ENCODE measurements at regions not wholly inside any gene's neighbourhood (a gene's known extent, or its start where the extent isn't known, plus 50 kb on each side); places are given as distances from the start of the nearest gene placed in this dataset.

DNA sequence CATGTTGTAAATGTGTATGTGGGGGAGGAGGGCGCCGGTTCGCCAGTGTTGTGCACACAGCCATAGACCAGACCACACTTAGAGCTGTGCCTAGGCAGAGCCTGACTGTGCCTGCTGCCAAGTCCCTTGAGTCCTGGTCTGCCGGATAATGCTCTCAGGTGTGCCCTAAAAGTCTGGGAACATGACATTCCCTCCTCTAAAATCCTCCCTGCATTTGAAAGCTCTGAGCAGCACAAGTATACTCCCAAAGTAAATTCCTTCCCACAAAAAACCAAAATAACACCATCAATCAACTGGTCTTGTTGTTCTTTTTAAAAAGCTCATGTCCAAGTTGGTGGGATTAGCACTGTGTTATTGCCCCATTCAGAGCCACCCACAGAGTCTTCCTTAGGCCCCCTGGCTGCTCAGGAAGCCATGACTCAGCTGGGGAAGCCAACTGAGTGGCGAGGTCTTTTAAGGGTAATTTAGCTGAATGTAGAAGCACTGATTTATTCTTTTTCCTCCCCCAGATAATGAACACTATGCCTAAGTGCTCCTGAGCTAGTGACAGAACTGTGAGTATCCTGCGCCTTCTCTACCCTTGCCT lies 147.8 kb upstream of the MCTP2 start:
- dilution Hi-C loops (cut with HindIII; ENCODE audit: low sequenced_read_pairs, unreplicated experiment) = no loop called here
- Histone ChIP-seq H2BK5ac (ENCODE audit: low read depth, low read length, poor library complexity, severe bottlenecking) (no peak overlapping the region), H4K91ac (ENCODE audit: insufficient read depth, low read depth, low read length) (no peak overlapping the region), H3K79me1 (ENCODE audit: low read depth in 1 of 2, low read length in 2 of 2) (no peaks in the 10 kb centered on the region), H3K56ac (ENCODE audit: extremely low read depth, insufficient read depth, low read length) (no peak overlapping the region), H3K27ac (ENCODE audit: insufficient read depth, low read length) (no peak overlapping the region), H3K14ac (replicated peaks; ENCODE audit: low read depth, low read length) (no peak overlapping the region), H3K9me3 (ENCODE audit: control insufficient read depth, insufficient read depth, low read length) (peaks cover 4% of the 10 kb centered on the region; the same call in 1 of the 2 replicates), H4K8ac (ENCODE audit: low read depth in 2 of 2, low read length in 2 of 2) (no peak overlapping the region), H3K9me1 (ENCODE audit: insufficient read depth, low read length) (no peaks in the 10 kb centered on the region), H3K4ac (ENCODE audit: low read depth, low read length) (no peak overlapping the region), H4K5ac (ENCODE audit: low read depth, low read length) (no peak overlapping the region), H2BK120ac (ENCODE audit: low read depth, low read length) (no peak overlapping the region), H3K27me3 (ENCODE audit: control insufficient read depth, insufficient read depth, low read length) (no peaks in the 10 kb centered on the region), H3K36me3 (ENCODE audit: control insufficient read depth, insufficient read depth, low read length) (no peaks in the 10 kb centered on the region), H3K4me2 (ENCODE audit: low read depth, low read length) (no peak overlapping the region; the same call in 1 of the 2 replicates), H2BK20ac (ENCODE audit: low read depth, low read length) (no peak overlapping the region), H2AK9ac (replicated peaks; ENCODE audit: low read depth, low read length, poor library complexity) (no peak overlapping the region), H3K23ac (ENCODE audit: low read depth, low read length) (no peak overlapping the region), H2AFZ (replicated peaks; ENCODE audit: low read length, poor library complexity) (peak overlapping the region; percentile 22), H4K20me1 (ENCODE audit: insufficient read depth, low read length) (no peaks in the 10 kb centered on the region), H3K4me3 (ENCODE audit: insufficient read depth, low read depth, low read length) (no peak overlapping the region), H2AK5ac (ENCODE audit: low read depth, low read length) (no peak overlapping the region), H3K4me1 (ENCODE audit: control insufficient read depth, insufficient read depth, low read length) (peaks cover 2% of the 10 kb centered on the region; the same call in 1 of the 2 replicates), H3K18ac (ENCODE audit: low read depth, low read length) (no peak overlapping the region), H2BK15ac (ENCODE audit: low read depth, low read length) (no peak overlapping the region), H3K9ac (ENCODE audit: low read depth, low read length) (no peak overlapping the region)
- BruUV-seq (replicated peaks) = no TSS peak
- intact Hi-C loops (cut with micrococcal nuclease) = no loop called here
- CTCF ChIA-PET = no interaction called here
- peak; percentile 38 for DNase-seq
- in situ Hi-C loops (cut with MboI; ENCODE audit: low sequenced_read_pairs) = no loop called here
- no peak for TF ChIP-seq NFE2L2 (IDR thresholded peaks at IDR 0.05; ENCODE audit: low read depth, low read length)
- TF ChIP-seq, protein P1, sequence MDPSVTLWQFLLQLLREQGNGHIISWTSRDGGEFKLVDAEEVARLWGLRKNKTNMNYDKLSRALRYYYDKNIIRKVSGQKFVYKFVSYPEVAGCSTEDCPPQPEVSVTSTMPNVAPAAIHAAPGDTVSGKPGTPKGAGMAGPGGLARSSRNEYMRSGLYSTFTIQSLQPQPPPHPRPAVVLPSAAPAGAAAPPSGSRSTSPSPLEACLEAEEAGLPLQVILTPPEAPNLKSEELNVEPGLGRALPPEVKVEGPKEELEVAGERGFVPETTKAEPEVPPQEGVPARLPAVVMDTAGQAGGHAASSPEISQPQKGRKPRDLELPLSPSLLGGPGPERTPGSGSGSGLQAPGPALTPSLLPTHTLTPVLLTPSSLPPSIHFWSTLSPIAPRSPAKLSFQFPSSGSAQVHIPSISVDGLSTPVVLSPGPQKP (IDR thresholded peaks at IDR 0.05; ENCODE audit: borderline replicate concordance, low read depth, low read length) = no peak
- WGBS, 2 experiments (ENCODE audit: extremely low coverage in 2 of 2, insufficient read length in 1 of 2) = 60% methylated on average over 1 of the region's 6 CpGs; no CpG with 5 or more reads in 1 of the 2 experiments
- POLR2A ChIA-PET (ENCODE audit: unreplicated experiment) = no interaction called here
- no peak for ATAC-seq (ENCODE audit: low read depth)
